H54 (cell line): ENCODE measurements at regions not wholly inside any gene's neighbourhood (a gene's known extent, or its start where the extent isn't known, plus 50 kb on each side); places are given as distances from the start of the nearest gene placed in this dataset.
A peak's percentile ranks its signal among the peaks of the same experiment; 100 is the strongest.

Experiments used
- DNase-seq: peaks from one replicate; pipeline ENCODE4 v3.0.0; 2011; ENCODE audit warnings: low spot score, mixed read lengths; ENCODE audit not compliant: insufficient read length
- FAIRE-seq: peaks from 3 replicates; lab custom pipeline; 2011; peaks lifted over from hg19 to GRCh38; lab: Jason Lieb, UNC
- POLR2A ChIP-seq: IDR thresholded peaks from 2 replicates; pipeline ENCODE4 v1.6.1; 2011; ENCODE audit warnings: low read depth, mild to moderate bottlenecking, low read length

GRCh38 chr5:92468295-92468694, 1085.2 kb upstream of the ARRDC3 start:
- peak; percentile 6 for FAIRE-seq
- no peak for DNase-seq
- no peak for TF ChIP-seq POLR2A

GRCh38 chr5:92467695-92468094, 1084.6 kb upstream of the ARRDC3 start:
- no peak for DNase-seq
- TF ChIP-seq POLR2A: no peak
- no peak for FAIRE-seq

- TF ChIP-seq POLR2A: no peak
- FAIRE-seq (no peak), DNase-seq (no peak)
These were observed 1077.4 kb upstream of the ARRDC3 start for GRCh38 chr5:92460505-92460904.

- FAIRE-seq (no peak), DNase-seq (no peak)
- no peak for TF ChIP-seq POLR2A
These were observed 1076.5 kb upstream of the ARRDC3 start for GRCh38 chr5:92459654-92460053.

GRCh38 chr5:92455011-92455410, 1071.9 kb upstream of the ARRDC3 start:
- TF ChIP-seq POLR2A: no peak
- no peak for DNase-seq
- FAIRE-seq: peak; percentile 50

GRCh38 chr5:92444888-92445287, 1061.8 kb upstream of the ARRDC3 start:
- TF ChIP-seq POLR2A: no peak
- no peak for FAIRE-seq
- DNase-seq: no peak

- FAIRE-seq: no peak
- TF ChIP-seq POLR2A: no peak
- DNase-seq: no peak
These were observed 1052.7 kb upstream of the ARRDC3 start for GRCh38 chr5:92435781-92436180.

- no peak for FAIRE-seq
- TF ChIP-seq POLR2A: no peak
- DNase-seq: no peak
These were observed 1046.5 kb upstream of the ARRDC3 start for GRCh38 chr5:92429646-92430045.

GRCh38 chr5:92428415-92428814, 1045.3 kb upstream of the ARRDC3 start:
- TF ChIP-seq POLR2A: no peak
- DNase-seq (no peak), FAIRE-seq (no peak)

GRCh38 chr5:92424785-92425426, 1041.8 kb upstream of the ARRDC3 start:
- no peak for TF ChIP-seq POLR2A
- DNase-seq: no peak
- FAIRE-seq: no peak

GRCh38 chr5:92421942-92422341, 1038.8 kb upstream of the ARRDC3 start:
- no peak for DNase-seq
- no peak for TF ChIP-seq POLR2A

GRCh38 chr5:92421196-92421595, 1038.1 kb upstream of the ARRDC3 start:
- DNase-seq (no peak), FAIRE-seq (no peak)
- TF ChIP-seq POLR2A: no peak

More at GRCh38 chr5:92421942-92422341, 1038.8 kb upstream of the ARRDC3 start:
- no peak for FAIRE-seq

GRCh38 chr5:92419261-92419660, 1036.1 kb upstream of the ARRDC3 start:
- no peak for FAIRE-seq
- TF ChIP-seq POLR2A: no peak
- DNase-seq: no peak

GRCh38 chr5:92418341-92418740, 1035.2 kb upstream of the ARRDC3 start:
- DNase-seq (no peak), FAIRE-seq (no peak)
- no peak for TF ChIP-seq POLR2A

- DNase-seq (no peak), FAIRE-seq (no peak)
- TF ChIP-seq POLR2A: no peak
These were observed 1026.0 kb upstream of the ARRDC3 start for GRCh38 chr5:92409134-92409533.
